SH-SY5Y (cell line): ENCODE measurements at regions not wholly inside any gene's neighbourhood (a gene's known extent, or its start where the extent isn't known, plus 50 kb on each side); places are given as distances from the start of the nearest gene placed in this dataset.

Experiments
- GATA2 ChIP-seq: IDR thresholded peaks from 2 replicates; pipeline ENCODE4 v1.6.1; 2011; ENCODE audit warnings: mild to moderate bottlenecking, low read depth, low read length
- GATA3 ChIP-seq: IDR thresholded peaks from 2 replicates; pipeline ENCODE4 v1.6.1; 2011; ENCODE audit warnings: low read depth, mild to moderate bottlenecking, low read length, moderate library complexity

- TF ChIP-seq GATA3: no peak
- TF ChIP-seq GATA2: no peak
These were observed 446.9 kb downstream of the HAO1 start for GRCh38 chr20:7493311-7493710.
